ENCODE measurements at regions not wholly inside any gene's neighbourhood (a gene's known extent, or its start where the extent isn't known, plus 50 kb on each side); places are given as distances from the start of the nearest gene placed in this dataset.

GRCh38 chr18:24922491-24922890, 429.5 kb downstream of the ZNF521 start:
- no peak overlapping the region for H4K8ac ChIP-seq (ENCODE audit: extremely low read depth, insufficient read depth, low read length)
- H2BK12ac ChIP-seq (ENCODE audit: low read depth, low read length), result no peak overlapping the region
- TF ChIP-seq SP4 (IDR thresholded peaks at IDR 0.05; ENCODE audit: low read length), result no peak
- TF ChIP-seq, protein P1, sequence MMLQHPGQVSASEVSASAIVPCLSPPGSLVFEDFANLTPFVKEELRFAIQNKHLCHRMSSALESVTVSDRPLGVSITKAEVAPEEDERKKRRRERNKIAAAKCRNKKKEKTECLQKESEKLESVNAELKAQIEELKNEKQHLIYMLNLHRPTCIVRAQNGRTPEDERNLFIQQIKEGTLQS (IDR thresholded peaks at IDR 0.05; ENCODE audit: insufficient read depth, low read depth, low read length), result no peak
- TF ChIP-seq PHF8 (conservative IDR thresholded peaks at IDR 0.05; ENCODE audit: low read depth, low read length), result no peak
- no peak for TF ChIP-seq CBX8 (IDR thresholded peaks at IDR 0.05; ENCODE audit: borderline replicate concordance, low read depth, low read length)
- no peaks in the 10 kb centered on the region for H3K9me3 ChIP-seq (ENCODE audit: insufficient read depth in 2 of 2, low read depth in 1 of 2, low read length in 1 of 2)
- no peaks in the 10 kb centered on the region for H3K79me1 ChIP-seq (ENCODE audit: low read depth, low read length)
- no peaks in the 10 kb centered on the region for H3K36me3 ChIP-seq (ENCODE audit: control insufficient read depth in 2 of 4, insufficient read depth in 4 of 4, low read length in 3 of 4)
- ChIA-PET POLR2A (ENCODE audit: partially characterized antibody) (no interaction called here), CTCF (ENCODE audit: partially characterized antibody) (no interaction called here)
- H3K23ac ChIP-seq (ENCODE audit: insufficient read length), result no peak overlapping the region
- no peak for DNase-seq (ENCODE audit: low read depth in 1 of 2, low spot score in 2 of 2)
- H3K14ac ChIP-seq (ENCODE audit: insufficient read length), result no peak overlapping the region
- no peak for FAIRE-seq
- H2BK120ac ChIP-seq (replicated peaks; ENCODE audit: low read depth, low read length), result no peak overlapping the region
- H3K18ac ChIP-seq (ENCODE audit: extremely low read depth, low read length), result no peak overlapping the region
- H2BK20ac ChIP-seq (ENCODE audit: low read length), result no peak overlapping the region
- no peak overlapping the region for H3K4ac ChIP-seq (replicated peaks; ENCODE audit: insufficient read length, low read depth, low read length)
- H2AFZ ChIP-seq (ENCODE audit: low read length), result no peak overlapping the region
- no peak overlapping the region for H3K56ac ChIP-seq (replicated peaks; ENCODE audit: insufficient read length, low read depth, low read length)
- no peaks in the 10 kb centered on the region for H3K27me3 ChIP-seq (replicated peaks in 1 of 4; ENCODE audit: control insufficient read depth in 3 of 4, extremely low read depth in 1 of 4, insufficient read depth in 3 of 4, low read length in 3 of 4)
- H4K20me1 ChIP-seq (replicated peaks in 1 of 2; ENCODE audit: control insufficient read depth in 1 of 2, insufficient read depth in 2 of 2, low read length in 2 of 2), result no peaks in the 10 kb centered on the region
- H3K9ac ChIP-seq (replicated peaks in 1 of 4; ENCODE audit: extremely low read depth in 1 of 4, low read depth in 3 of 4, low read length in 3 of 4), result no peak overlapping the region
- no peaks in the 10 kb centered on the region for H3K23me2 ChIP-seq (ENCODE audit: low read depth, low read length)
- H3K4me2 ChIP-seq (ENCODE audit: insufficient read depth in 1 of 2, low read depth in 2 of 2, low read length in 2 of 2), result no peak overlapping the region
- H2BK5ac ChIP-seq (ENCODE audit: low read depth, low read length), result no peak overlapping the region
- no peak overlapping the region for H2AK5ac ChIP-seq (ENCODE audit: low read depth, low read length)
- H3K4me1 ChIP-seq (replicated peaks in 1 of 4; ENCODE audit: control insufficient read depth in 3 of 4, insufficient read depth in 4 of 4, low read length in 3 of 4), result peaks cover 0 to 7% (median 3%) of the 10 kb centered on the region in 4 experiments; a peak in 4 of 7 replicates
- no peak overlapping the region for H3K4me3 ChIP-seq (ENCODE audit: extremely low read depth in 1 of 4, insufficient read depth in 2 of 4, low read depth in 3 of 4, low read length in 4 of 4)
- H3K79me2 ChIP-seq (ENCODE audit: control insufficient read depth in 1 of 2, insufficient read depth in 2 of 2, low read length in 2 of 2), result no peaks in the 10 kb centered on the region
- H4K91ac ChIP-seq (replicated peaks; ENCODE audit: insufficient read length, low read length), result no peak overlapping the region
- H3K27ac ChIP-seq (ENCODE audit: low read depth, low read length), result no peak overlapping the region
- 88% methylated on average over 4 of the region's 4 CpGs; no CpG with 5 or more reads in 1 of the 2 experiments for WGBS, 2 experiments (ENCODE audit: extremely low coverage in 1 of 2, insufficient coverage in 1 of 2, insufficient read length in 1 of 2, insufficient replicate concordance in 2 of 2, low coverage in 1 of 2, low lambda C conversion rate in 2 of 2, missing lambda C conversion rate in 1 of 2)
- no peak overlapping the region for H4K5ac ChIP-seq (ENCODE audit: insufficient read length, low read depth, low read length)
- H2BK15ac ChIP-seq (ENCODE audit: low read length), result no peak overlapping the region
